Heart left ventricle (tissue), 13 donors: ENCODE measurements at regions not wholly inside any gene's neighbourhood (a gene's known extent, or its start where the extent isn't known, plus 50 kb on each side); places are given as distances from the start of the nearest gene placed in this dataset.

Experiments used
- POLR2A ChIP-seq, 2 donors: fragments of 450-650 bp; IDR thresholded peaks; one replicate each; pipeline ENCODE4 v1.6.1; 2017; ENCODE audit warnings: antibody characterized with exemption in 2 of 2, mild to moderate bottlenecking in 2 of 2, moderate library complexity in 2 of 2
- TF ChIP-seq, protein P1 (sequence below), 12 donors: fragments of 200-600 bp; sonication (generic) in 4 of 12; IDR thresholded peaks; one replicate each; pipeline versions ENCODE4 v1.5.0 to v1.8.0; 2018 to 2022; ENCODE audit warnings: antibody characterized with exemption in 12 of 12, mild to moderate bottlenecking in 5 of 12
- donor health status: ischemic (EF 13 %, LVEDD 7.1; RV severe dilation, severe dysfunction).
- donor health status: DM: no; HTN: yes; CAD: no.
- donor health status: DM: no; HTN: no; CAD: no.
- donor health status: ischemic (EF 25% LVEDD 6.9; RV normal size, moderate dysfunction).
- donor health status: ischemic (EF 25% LVEDD 5.7; RV mildly dilated, moderate dysfunction).
- donor health status: ischemic (EF 35%, LVEDD 5.7; RV mildly dilated, moderate dysfunction).
- donor health status: nonischemic (EF 11% LVEDD 7.7; RV severe dilation, severe dysfunction).
- donor health status: DM: yes; HTN: yes; CAD: no.
- donor health status: PGD.
- donor health status: ischemic (EF 29% LVEDD 5.4; RV normal size, mild dysfunction).
- donor health status: nonischemic (EF 23%, LVEDD 6.1; RV moderate dilation, normal function).

DNA sequence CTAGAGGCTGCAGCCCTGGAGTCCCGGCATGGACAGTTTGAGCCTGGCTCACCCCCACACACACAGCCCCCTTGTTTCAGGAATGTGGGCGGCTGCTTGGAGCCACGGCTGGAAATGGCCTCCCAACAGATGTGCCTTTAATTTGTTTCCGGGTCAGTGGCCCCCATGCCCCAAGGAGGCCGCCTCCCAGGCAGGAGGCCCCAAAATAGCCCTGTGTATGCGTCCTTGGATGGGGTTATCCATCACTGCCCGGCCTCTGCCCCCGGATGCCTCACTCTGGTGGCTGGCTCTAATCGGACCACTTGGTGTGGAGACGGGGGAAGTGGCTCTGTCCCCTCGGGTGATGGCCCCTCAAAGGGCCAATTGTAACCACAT, 151.9 kb upstream of the MYCN start:
- TF ChIP-seq, protein P1, sequence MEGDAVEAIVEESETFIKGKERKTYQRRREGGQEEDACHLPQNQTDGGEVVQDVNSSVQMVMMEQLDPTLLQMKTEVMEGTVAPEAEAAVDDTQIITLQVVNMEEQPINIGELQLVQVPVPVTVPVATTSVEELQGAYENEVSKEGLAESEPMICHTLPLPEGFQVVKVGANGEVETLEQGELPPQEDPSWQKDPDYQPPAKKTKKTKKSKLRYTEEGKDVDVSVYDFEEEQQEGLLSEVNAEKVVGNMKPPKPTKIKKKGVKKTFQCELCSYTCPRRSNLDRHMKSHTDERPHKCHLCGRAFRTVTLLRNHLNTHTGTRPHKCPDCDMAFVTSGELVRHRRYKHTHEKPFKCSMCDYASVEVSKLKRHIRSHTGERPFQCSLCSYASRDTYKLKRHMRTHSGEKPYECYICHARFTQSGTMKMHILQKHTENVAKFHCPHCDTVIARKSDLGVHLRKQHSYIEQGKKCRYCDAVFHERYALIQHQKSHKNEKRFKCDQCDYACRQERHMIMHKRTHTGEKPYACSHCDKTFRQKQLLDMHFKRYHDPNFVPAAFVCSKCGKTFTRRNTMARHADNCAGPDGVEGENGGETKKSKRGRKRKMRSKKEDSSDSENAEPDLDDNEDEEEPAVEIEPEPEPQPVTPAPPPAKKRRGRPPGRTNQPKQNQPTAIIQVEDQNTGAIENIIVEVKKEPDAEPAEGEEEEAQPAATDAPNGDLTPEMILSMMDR (IDR thresholded peaks at IDR 0.05): no peak
- TF ChIP-seq POLR2A (IDR thresholded peaks at IDR 0.05): no peak
